22Rv1 (cell line): ENCODE measurements at regions not wholly inside any gene's neighbourhood (a gene's known extent, or its start where the extent isn't known, plus 50 kb on each side); places are given as distances from the start of the nearest gene placed in this dataset.

Source experiments
- CTCF ChIP-seq: fragments of 450-650 bp; IDR thresholded peaks from 2 replicates; pipeline ENCODE4 v1.5.1; 2017; ENCODE audit warnings: mild to moderate bottlenecking
- ZFX ChIP-seq: fragments of 450-650 bp; IDR thresholded peaks from 2 replicates; pipeline ENCODE4 v1.6.1; 2017; ENCODE audit warnings: antibody characterized with exemption, borderline replicate concordance

GRCh38 chr9:73023025-73023541 is 70.2 kb upstream of the ALDH1A1 start:
- TF ChIP-seq CTCF (peak; percentile 93), ZFX (no peak)
